ENCODE measurements at regions not wholly inside any gene's neighbourhood (a gene's known extent, or its start where the extent isn't known, plus 50 kb on each side); places are given as distances from the start of the nearest gene placed in this dataset.

GRCh38 chr14:22213120-22213519, 375.9 kb downstream of the DAD1 start:
- Histone ChIP-seq H3K9ac (ENCODE audit: control insufficient read depth, insufficient read depth, low read length) (no peak overlapping the region), H3K9me3 (replicated peaks; ENCODE audit: control insufficient read depth, insufficient read depth, low read length) (no peaks in the 10 kb centered on the region), H3K79me2 (ENCODE audit: control insufficient read depth, insufficient read depth, low read length) (no peaks in the 10 kb centered on the region), H3K4me1 (ENCODE audit: control insufficient read depth, insufficient read depth, low read length) (no peaks in the 10 kb centered on the region), H4K20me1 (ENCODE audit: control insufficient read depth, insufficient read depth) (no peaks in the 10 kb centered on the region), H3K27me3 (replicated peaks in 1 of 2; ENCODE audit: control insufficient read depth in 2 of 2, insufficient read depth in 2 of 2, low read length in 1 of 2) (no peaks in the 10 kb centered on the region; a peak in 1 of 4 replicates), H3K27ac (ENCODE audit: control insufficient read depth, insufficient read depth) (no peak overlapping the region), H3K4me2 (ENCODE audit: control insufficient read depth, insufficient read depth) (no peak overlapping the region), H3K36me3 (ENCODE audit: control insufficient read depth in 2 of 2, insufficient read depth in 2 of 2, low read length in 1 of 2) (no peaks in the 10 kb centered on the region), H2AFZ (ENCODE audit: control insufficient read depth, low read depth, low read length) (no peak overlapping the region), H3K4me3 (no peak overlapping the region)
- ChIA-PET CTCF (interaction anchor here (1.2 kb wide), 1 partner anchor 31 kb away, joined by 4 read pairs; no protein-coding TSS in a partner anchor), SMC1A (ENCODE audit: uncharacterized antibody, unreplicated experiment) (no interaction called here), POLR2A (no interaction called here), RAD21 (ENCODE audit: unreplicated experiment) (no interaction called here)
- no TSS peak for BruUV-seq (replicated peaks)
- DNase-seq (ENCODE audit: low read depth, low spot score) (no peak), ATAC-seq (no peak), FAIRE-seq (no peak)
- TF ChIP-seq, protein P1, sequence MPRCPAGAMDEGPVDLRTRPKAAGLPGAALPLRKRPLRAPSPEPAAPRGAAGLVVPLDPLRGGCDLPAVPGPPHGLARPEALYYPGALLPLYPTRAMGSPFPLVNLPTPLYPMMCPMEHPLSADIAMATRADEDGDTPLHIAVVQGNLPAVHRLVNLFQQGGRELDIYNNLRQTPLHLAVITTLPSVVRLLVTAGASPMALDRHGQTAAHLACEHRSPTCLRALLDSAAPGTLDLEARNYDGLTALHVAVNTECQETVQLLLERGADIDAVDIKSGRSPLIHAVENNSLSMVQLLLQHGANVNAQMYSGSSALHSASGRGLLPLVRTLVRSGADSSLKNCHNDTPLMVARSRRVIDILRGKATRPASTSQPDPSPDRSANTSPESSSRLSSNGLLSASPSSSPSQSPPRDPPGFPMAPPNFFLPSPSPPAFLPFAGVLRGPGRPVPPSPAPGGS (IDR thresholded peaks at IDR 0.05; ENCODE audit: borderline replicate concordance, insufficient read depth, low read depth, low read length, poor library complexity, severe bottlenecking), result no peak
- TF ChIP-seq, protein P2, sequence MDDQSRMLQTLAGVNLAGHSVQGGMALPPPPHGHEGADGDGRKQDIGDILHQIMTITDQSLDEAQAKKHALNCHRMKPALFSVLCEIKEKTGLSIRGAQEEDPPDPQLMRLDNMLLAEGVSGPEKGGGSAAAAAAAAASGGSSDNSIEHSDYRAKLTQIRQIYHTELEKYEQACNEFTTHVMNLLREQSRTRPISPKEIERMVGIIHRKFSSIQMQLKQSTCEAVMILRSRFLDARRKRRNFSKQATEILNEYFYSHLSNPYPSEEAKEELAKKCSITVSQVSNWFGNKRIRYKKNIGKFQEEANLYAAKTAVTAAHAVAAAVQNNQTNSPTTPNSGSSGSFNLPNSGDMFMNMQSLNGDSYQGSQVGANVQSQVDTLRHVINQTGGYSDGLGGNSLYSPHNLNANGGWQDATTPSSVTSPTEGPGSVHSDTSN (IDR thresholded peaks at IDR 0.05; ENCODE audit: insufficient replicate concordance, low read depth, low read length), result no peak
- TF ChIP-seq NFIC (IDR thresholded peaks at IDR 0.05; ENCODE audit: low read depth, low read length) (no peak), CEBPZ (IDR thresholded peaks at IDR 0.05; ENCODE audit: low read depth, low read length) (no peak), IKZF1 (conservative IDR thresholded peaks at IDR 0.05) (no peak), DPF2 (IDR thresholded peaks at IDR 0.05) (no peak), TCF3 (IDR thresholded peaks at IDR 0.05; ENCODE audit: borderline replicate concordance, insufficient read depth, low read depth, low read length) (no peak), NFYB (IDR thresholded peaks at IDR 0.05; ENCODE audit: insufficient read depth, low read depth, low read length) (no peak), SIN3A (IDR thresholded peaks at IDR 0.05; ENCODE audit: low read depth, low read length) (no peak), USF1 (IDR thresholded peaks at IDR 0.05; ENCODE audit: borderline replicate concordance, extremely low read length, insufficient read depth, low read depth, low read length) (no peak)
- intact Hi-C loops (cut with micrococcal nuclease; ENCODE audit: unreplicated experiment), result no loop called here
- in situ Hi-C loops (cut with MboI), result no loop called here
- WGBS (ENCODE audit: insufficient coverage, insufficient replicate concordance, low lambda C conversion rate, missing lambda C conversion rate), result 0% methylated on average over 3 of the region's 3 CpGs
